ENCODE measurements at regions not wholly inside any gene's neighbourhood (a gene's known extent, or its start where the extent isn't known, plus 50 kb on each side); places are given as distances from the start of the nearest gene placed in this dataset.

DNA sequence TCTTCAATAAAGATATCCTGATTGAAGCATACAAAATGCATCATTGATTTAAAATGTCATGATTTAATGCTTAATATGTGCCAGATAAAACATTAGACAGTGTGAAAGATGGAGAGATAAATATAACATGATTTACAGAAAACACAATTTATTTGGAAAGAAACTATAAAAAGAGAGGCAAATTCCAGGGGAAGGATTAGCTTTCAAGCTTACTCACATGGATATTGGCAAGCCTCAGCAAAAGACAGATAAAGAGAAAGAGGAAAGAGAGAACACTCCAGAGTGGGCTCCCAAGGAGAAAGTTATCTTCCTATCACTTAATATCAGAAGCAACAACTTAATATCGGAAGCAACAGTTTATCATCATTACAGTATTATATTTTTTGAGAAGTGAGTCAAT, 1036.5 kb downstream of the SQOR start:
- no peak for DNase-seq

GRCh38 chr15:46672041-46672440, 1037.2 kb downstream of the SQOR start:
- DNase-seq = no peak

GRCh38 chr15:46676233-46677206, 1040.8 kb upstream of the SEMA6D start:
- DNase-seq = no peak

DNA sequence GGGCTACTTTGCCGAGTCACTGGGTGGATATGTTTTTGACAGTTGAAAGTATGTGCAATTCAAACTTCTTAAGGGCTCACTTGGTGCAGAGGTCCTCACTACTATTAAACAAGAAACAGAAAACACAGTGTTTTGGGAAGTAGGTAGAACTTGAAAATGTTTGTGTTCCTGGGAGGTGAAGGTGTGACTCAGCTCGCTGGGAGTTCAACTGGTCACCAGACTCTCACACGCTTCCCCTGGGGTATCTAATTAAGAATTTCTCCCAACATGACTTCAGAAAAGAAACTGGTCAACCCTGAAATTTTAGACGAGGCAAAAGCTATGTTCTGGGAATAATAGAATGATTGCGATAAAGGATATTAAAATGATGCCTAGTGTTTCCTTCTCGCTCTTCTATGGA, 1039.8 kb upstream of the SEMA6D start:
- no peak for DNase-seq

GRCh38 chr15:46681901-46682300, 1035.4 kb upstream of the SEMA6D start:
- DNase-seq = no peak

DNA sequence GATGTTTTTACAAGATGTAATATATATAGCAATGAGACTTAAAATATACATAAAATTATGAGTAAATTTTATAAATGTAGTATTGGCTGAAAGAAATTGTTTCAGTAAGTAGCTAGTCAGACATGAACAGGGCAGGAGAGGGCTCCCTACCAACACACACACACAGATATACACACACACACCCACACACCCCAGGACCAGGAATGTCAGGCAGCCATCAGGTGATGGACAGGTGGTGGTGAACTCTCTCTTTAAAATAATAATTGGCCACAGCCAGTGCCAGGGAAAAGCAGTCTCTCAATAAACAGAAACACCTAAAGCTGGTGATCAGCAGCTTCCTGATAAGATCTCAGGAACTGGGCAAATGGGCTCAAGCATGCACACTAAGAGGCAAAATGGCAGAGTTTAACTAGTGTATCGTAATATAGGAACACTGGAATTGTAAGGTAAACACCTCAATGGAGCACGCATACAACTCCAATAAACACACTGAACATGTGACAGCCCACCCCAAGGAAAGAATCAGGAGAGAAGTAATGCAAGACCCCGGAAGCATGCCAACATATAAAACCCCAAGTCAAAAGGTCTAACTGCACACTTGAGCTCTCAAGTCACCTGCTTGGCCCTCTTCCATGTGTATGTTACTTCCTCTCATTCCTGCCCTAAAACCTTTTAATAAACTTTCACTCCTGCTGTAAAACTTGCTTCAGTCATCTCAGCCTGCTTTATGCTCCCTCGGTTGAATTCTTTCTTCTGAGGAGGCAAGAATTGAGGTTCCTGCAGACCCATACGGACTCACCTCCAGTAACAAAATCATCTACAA, 1034.1 kb upstream of the SEMA6D start:
- no peak for DNase-seq

GRCh38 chr15:46685096-46685495, 1032.2 kb upstream of the SEMA6D start:
- no peak for DNase-seq

- DNase-seq = no peak
Measured at GRCh38 chr15:46685681-46686080, 1031.6 kb upstream of the SEMA6D start.

DNA sequence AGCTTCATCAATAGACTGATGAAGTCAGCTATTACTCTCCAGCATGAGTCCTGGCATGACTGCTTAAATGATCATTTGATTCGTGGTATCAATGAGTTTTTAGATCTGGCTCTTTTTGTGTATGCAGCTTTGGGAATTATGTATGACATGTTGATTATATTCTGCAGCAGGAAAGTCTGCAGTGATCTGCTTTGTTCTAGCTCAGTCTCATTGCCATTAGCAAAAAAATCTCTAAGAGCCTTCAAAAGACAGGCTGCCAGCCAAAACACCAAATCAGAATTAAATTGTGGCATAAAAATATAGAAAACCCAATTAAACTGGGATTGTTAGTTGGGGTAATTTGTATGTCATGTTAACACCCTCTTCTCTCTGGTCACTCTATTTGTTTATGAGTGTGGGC, 1021.0 kb upstream of the SEMA6D start:
- no peak for DNase-seq

GRCh38 chr15:46701346-46701745, 1016.0 kb upstream of the SEMA6D start:
- DNase-seq = no peak

DNA sequence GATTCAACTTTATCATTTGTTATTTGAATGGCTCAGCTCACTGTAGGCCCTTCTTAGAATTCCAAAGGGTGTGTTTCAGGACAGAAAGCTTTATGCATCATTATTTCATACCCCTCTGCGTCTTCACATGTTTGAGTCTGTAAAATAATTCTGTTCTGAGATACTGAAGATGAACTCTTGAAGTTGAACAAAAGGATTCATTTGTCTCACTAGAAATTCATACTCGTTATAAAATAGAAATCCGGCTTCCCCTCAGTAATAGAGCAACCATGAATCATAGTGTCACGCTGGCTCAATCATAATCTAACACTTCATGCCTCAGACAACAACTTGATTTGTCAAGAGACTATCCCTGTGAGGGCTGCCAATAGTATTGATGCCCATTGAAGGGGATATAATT, 1015.4 kb upstream of the SEMA6D start:
- no peak for DNase-seq

- DNase-seq = no peak
Measured at GRCh38 chr15:46703020-46703861, 1014.1 kb upstream of the SEMA6D start.

- DNase-seq = no peak
Measured at GRCh38 chr15:46703871-46704637, 1013.3 kb upstream of the SEMA6D start.

DNA sequence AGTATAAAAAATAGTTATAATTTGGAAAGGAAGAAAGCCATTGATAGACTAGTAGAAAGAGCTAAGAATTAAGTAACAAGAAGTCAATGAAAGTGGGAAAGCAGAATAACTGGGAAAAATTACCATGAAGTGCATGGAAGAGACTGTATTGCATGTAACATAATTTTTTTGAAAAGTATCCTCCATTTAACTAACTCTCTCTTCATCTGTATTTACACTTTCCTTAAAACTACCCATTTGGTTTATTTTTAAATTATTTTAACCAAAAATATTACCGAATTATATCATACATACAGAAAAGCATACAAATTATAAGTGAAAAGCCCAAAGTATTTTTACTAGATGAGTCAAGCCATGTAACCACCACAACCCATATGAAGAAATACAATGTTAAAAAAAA, 1009.9 kb upstream of the SEMA6D start:
- no peak for DNase-seq

- DNase-seq = no peak
Measured at GRCh38 chr15:46708226-46708625, 1009.1 kb upstream of the SEMA6D start.

DNA sequence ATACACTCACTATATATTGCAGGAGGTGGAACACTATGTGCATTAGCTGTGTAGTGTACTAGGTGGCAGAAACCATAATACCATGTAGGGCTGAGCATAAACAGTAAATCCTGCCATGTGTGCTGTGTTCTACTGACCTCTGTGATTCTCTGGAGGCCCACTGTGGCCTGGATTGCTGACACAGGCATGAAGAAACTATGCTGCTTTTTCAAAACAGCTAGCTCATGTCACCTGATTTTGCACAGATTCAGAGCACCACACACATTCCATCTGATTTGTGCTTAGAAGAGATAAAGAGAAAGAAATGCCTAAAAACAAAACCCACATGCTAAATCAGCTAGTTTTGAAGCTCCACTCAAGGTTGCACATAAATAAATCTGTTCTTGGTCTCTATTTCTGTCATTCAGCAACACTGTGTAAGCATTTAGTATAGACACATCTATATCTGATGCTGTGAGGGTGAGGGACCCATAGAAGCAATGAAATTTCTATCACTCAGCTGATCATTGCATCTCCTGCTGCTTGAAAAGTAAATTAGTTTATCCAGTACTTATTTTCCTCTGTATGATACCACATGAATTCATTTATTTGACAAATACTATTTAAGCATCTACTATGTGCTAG, 1007.7 kb upstream of the SEMA6D start:
- DNase-seq = no peak

DNA sequence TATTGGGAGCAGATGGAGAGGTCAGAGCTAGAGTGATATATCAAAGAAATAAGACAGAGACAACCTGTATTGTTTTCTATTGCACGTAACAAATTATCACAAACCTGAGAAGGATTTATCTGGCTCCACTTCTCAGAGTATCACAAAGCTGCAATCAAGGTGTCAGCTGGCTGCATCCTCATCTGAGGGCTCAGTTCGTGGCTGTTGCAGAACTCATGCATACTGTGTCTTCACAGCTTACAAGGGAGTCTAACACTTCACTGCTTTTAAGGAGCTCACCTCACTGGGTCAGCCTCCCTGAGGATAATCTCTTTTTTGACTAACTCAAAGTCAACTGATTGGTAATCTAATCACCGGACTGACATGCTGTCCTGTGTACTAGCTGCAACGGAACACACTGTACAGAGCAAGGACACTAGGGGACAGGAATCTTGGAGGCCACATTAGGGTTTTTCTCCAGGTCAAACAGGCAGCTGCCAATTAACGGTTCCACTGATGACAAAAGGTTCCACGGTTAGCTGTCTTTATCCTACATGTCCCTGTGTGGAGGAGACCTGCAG, 1006.8 kb upstream of the SEMA6D start:
- DNase-seq = no peak

GRCh38 chr15:46713045-46713444, 1004.3 kb upstream of the SEMA6D start:
- no peak for DNase-seq

GRCh38 chr15:46714950-46715349, 1002.4 kb upstream of the SEMA6D start:
- peak; percentile 1 for DNase-seq

DNA sequence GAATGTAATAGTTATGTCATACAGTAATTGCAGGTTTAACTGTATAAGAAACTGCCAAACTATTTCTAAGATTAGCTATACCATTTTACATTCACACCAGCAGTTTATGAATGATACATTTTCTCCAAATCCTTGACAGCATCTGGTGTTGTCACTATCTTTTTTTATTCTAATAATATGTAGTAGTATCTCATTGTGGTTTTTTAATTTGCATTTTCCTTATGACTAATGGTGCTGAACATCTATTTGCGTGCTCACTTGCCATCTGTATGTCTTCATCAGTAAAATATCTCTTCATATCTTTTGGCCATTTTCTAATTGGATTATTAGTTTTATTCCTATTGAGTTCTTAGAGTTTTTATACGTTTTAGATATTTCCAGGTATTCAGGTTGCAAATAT, 994.0 kb upstream of the SEMA6D start:
- DNase-seq = no peak

- no peak for DNase-seq
Measured at GRCh38 chr15:46732060-46732459, 985.2 kb upstream of the SEMA6D start.
